ENCODE measurements at regions not wholly inside any gene's neighbourhood (a gene's known extent, or its start where the extent isn't known, plus 50 kb on each side); places are given as distances from the start of the nearest gene placed in this dataset.
"Not testable (repeated sequence)": the region's sequence is repeated elsewhere in the genome, so short reads cannot be mapped to it uniquely, and the experiment has no call there.

- no peak for DNase-seq
These were observed 1017.1 kb upstream of the HS3ST1 start for GRCh38 chr4:12445711-12446235.

- no peak for DNase-seq
These were observed 1011.1 kb upstream of the HS3ST1 start for GRCh38 chr4:12439633-12440305.

- not testable (repeated sequence) for DNase-seq
These were observed 1002.6 kb upstream of the HS3ST1 start for GRCh38 chr4:12431259-12431658.

- DNase-seq = no peak
These were observed 992.7 kb upstream of the HS3ST1 start for GRCh38 chr4:12421364-12421763.

GRCh38 chr4:12416755-12417154 lies 988.1 kb upstream of the HS3ST1 start:
- DNase-seq = no peak

- DNase-seq = no peak
These were observed 985.6 kb upstream of the HS3ST1 start for GRCh38 chr4:12414181-12414812.

GRCh38 chr4:12411072-12411471 lies 982.4 kb upstream of the HS3ST1 start:
- no peak for DNase-seq

- DNase-seq = no peak
These were observed 981.0 kb upstream of the HS3ST1 start for GRCh38 chr4:12409507-12410190.

- no peak for DNase-seq
These were observed 979.7 kb upstream of the HS3ST1 start for GRCh38 chr4:12408364-12408763.

GRCh38 chr4:12403175-12403574 lies 974.5 kb upstream of the HS3ST1 start:
- DNase-seq = no peak

GRCh38 chr4:12399781-12400180 lies 971.1 kb upstream of the HS3ST1 start:
- DNase-seq = no peak

- no peak for DNase-seq
These were observed 965.1 kb upstream of the HS3ST1 start for GRCh38 chr4:12393631-12394262.

GRCh38 chr4:12389604-12390003 lies 960.9 kb upstream of the HS3ST1 start:
- no peak for DNase-seq

- DNase-seq = no peak
These were observed 953.9 kb upstream of the HS3ST1 start for GRCh38 chr4:12382567-12382966.

- DNase-seq = no peak
These were observed 950.5 kb upstream of the HS3ST1 start for GRCh38 chr4:12379191-12379590.

- DNase-seq = no peak
These were observed 947.1 kb upstream of the HS3ST1 start for GRCh38 chr4:12375805-12376204.

- not testable (repeated sequence) for DNase-seq
These were observed 937.2 kb upstream of the HS3ST1 start for GRCh38 chr4:12365869-12366268.

GRCh38 chr4:12360391-12360790 lies 931.7 kb upstream of the HS3ST1 start:
- no peak for DNase-seq

- no peak for DNase-seq
These were observed 930.7 kb upstream of the HS3ST1 start for GRCh38 chr4:12359420-12359819.

GRCh38 chr4:12333083-12333482 lies 904.4 kb upstream of the HS3ST1 start:
- DNase-seq = not testable (repeated sequence)

- no peak for DNase-seq
These were observed 896.3 kb upstream of the HS3ST1 start for GRCh38 chr4:12324965-12325364.

GRCh38 chr4:12319765-12320164 lies 891.1 kb upstream of the HS3ST1 start:
- no peak for DNase-seq

GRCh38 chr4:12304905-12305304 lies 876.2 kb upstream of the HS3ST1 start:
- no peak for DNase-seq

Data from femur (tissue), 1 donor.